A673 (cell line): ENCODE measurements at regions not wholly inside any gene's neighbourhood (a gene's known extent, or its start where the extent isn't known, plus 50 kb on each side); places are given as distances from the start of the nearest gene placed in this dataset.

Experiments used
- BruUV-seq: library from RNA; stranded (reverse); fragments of 400-500 nt; replicated peaks from 2 replicates; lab custom pipeline; 2021; lab: Mats Ljungman, UMichigan
- CTCF ChIA-PET: fragments of 300-600 bp; sonication (Branson Sonifier 250); formaldehyde crosslinking; loops from one replicate; lab custom pipeline; 2022; ENCODE audit warnings: antibody characterized with exemption; lab: Charles Lee
- POLR2A ChIA-PET: fragments of 300-600 bp; sonication (Branson Sonifier 250); formaldehyde crosslinking; loops from one replicate; lab custom pipeline; 2022; ENCODE audit warnings: antibody characterized with exemption; ENCODE audit not compliant: low non-redundant PET; lab: Charles Lee
- DNase-seq: peaks from one replicate; pipeline ENCODE4 v3.0.0-alpha.2; 2015; ENCODE audit warnings: low spot score
- H3K27ac ChIP-seq: fragments of 200-600 bp; sonication (generic); 2 replicates; pipeline ENCODE4 v1.5.1; 2016; ENCODE audit warnings: mixed run types, low read depth, mild to moderate bottlenecking, mixed read lengths, antibody characterized with exemption, low read length; ENCODE audit not compliant: poor library complexity, severe bottlenecking
- H3K27me3 ChIP-seq: fragments of 200-600 bp; sonication (generic); replicated peaks from 2 replicates; pipeline ENCODE4 v1.6.1; 2017; ENCODE audit warnings: mixed run types, low read depth, mild to moderate bottlenecking, mixed read lengths, antibody characterized with exemption, low read length; ENCODE audit not compliant: insufficient read depth, poor library complexity
- H3K36me3 ChIP-seq: fragments of 200-600 bp; sonication (generic); 2 replicates; pipeline ENCODE4 v1.6.1; 2016; ENCODE audit warnings: mixed run types, mild to moderate bottlenecking, mixed read lengths, antibody characterized with exemption, low read length; ENCODE audit not compliant: insufficient read depth, poor library complexity, severe bottlenecking
- H3K4me1 ChIP-seq: fragments of 200-600 bp; sonication (generic); 2 replicates; pipeline ENCODE4 v1.6.1; 2017; ENCODE audit warnings: mixed run types, mild to moderate bottlenecking, mixed read lengths, antibody characterized with exemption, low read length; ENCODE audit not compliant: insufficient read depth, poor library complexity, severe bottlenecking
- H3K4me3 ChIP-seq: fragments of 200-600 bp; sonication (generic); 2 replicates; pipeline ENCODE4 v1.5.1; 2016; ENCODE audit warnings: low read depth, mixed run types, mild to moderate bottlenecking, mixed read lengths, low read length; ENCODE audit not compliant: poor library complexity, severe bottlenecking
- H3K9me3 ChIP-seq: fragments of 200-600 bp; sonication (generic); 2 replicates; pipeline ENCODE4 v1.6.1; 2016; ENCODE audit warnings: mixed run types, low read depth, mild to moderate bottlenecking, mixed read lengths, antibody characterized with exemption, low read length; ENCODE audit not compliant: poor library complexity, severe bottlenecking
- EZH2 ChIP-seq: fragments of 200-600 bp; sonication (generic); IDR thresholded peaks from 2 replicates; pipeline ENCODE4 v1.6.1; 2017; ENCODE audit warnings: borderline replicate concordance, low read depth, mild to moderate bottlenecking, mixed read lengths, antibody characterized with exemption, low read length; ENCODE audit not compliant: poor library complexity, severe bottlenecking
- intact Hi-C: fragments of 100-400 bp; cut with micrococcal nuclease; formaldehyde crosslinking; loops from one replicate; pipeline ENCODE4 v1.10.0; 2022; ENCODE audit not compliant: unreplicated experiment
- TF ChIP-seq, protein P1 (sequence below): fragments of 300-800, 200-600 bp; sonication (generic); conservative IDR thresholded peaks from 2 replicates; pipeline ENCODE4 v1.5.1; 2017; ENCODE audit warnings: low read depth, mild to moderate bottlenecking, antibody characterized with exemption, low read length, moderate library complexity, mixed read lengths

DNA sequence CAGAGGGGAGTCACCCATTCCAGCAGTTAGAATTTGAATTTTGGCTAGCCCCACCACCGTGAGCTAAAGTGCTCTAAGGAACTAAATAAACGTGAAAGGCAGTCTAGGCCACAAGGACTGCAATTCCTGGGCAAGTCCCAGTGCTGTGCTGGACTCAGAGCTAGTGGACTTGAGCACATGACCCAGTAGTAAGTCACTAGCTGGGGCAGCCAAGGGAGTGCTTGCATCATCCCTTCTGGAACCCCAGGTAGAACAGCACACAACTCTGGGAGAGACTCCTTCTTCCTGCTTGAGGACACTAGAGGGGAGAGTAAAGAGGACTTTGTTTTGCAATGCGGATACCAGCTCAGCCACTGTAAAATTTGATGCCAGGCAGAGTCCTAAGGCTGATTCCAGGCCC lies 672.2 kb downstream of the CPS1 start:
- Histone ChIP-seq H3K36me3 (no peaks in the 10 kb centered on the region), H3K27me3 (no peaks in the 10 kb centered on the region), H3K4me1 (no peaks in the 10 kb centered on the region), H3K4me3 (no peak overlapping the region), H3K27ac (no peak overlapping the region), H3K9me3 (no peaks in the 10 kb centered on the region)
- TF ChIP-seq, protein P1, sequence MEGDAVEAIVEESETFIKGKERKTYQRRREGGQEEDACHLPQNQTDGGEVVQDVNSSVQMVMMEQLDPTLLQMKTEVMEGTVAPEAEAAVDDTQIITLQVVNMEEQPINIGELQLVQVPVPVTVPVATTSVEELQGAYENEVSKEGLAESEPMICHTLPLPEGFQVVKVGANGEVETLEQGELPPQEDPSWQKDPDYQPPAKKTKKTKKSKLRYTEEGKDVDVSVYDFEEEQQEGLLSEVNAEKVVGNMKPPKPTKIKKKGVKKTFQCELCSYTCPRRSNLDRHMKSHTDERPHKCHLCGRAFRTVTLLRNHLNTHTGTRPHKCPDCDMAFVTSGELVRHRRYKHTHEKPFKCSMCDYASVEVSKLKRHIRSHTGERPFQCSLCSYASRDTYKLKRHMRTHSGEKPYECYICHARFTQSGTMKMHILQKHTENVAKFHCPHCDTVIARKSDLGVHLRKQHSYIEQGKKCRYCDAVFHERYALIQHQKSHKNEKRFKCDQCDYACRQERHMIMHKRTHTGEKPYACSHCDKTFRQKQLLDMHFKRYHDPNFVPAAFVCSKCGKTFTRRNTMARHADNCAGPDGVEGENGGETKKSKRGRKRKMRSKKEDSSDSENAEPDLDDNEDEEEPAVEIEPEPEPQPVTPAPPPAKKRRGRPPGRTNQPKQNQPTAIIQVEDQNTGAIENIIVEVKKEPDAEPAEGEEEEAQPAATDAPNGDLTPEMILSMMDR: no peak
- TF ChIP-seq EZH2: no peak
- ChIA-PET CTCF (no interaction called here), POLR2A (no interaction called here)
- intact Hi-C loops: no loop called here
- DNase-seq: no peak
- no TSS peak for BruUV-seq

DNA sequence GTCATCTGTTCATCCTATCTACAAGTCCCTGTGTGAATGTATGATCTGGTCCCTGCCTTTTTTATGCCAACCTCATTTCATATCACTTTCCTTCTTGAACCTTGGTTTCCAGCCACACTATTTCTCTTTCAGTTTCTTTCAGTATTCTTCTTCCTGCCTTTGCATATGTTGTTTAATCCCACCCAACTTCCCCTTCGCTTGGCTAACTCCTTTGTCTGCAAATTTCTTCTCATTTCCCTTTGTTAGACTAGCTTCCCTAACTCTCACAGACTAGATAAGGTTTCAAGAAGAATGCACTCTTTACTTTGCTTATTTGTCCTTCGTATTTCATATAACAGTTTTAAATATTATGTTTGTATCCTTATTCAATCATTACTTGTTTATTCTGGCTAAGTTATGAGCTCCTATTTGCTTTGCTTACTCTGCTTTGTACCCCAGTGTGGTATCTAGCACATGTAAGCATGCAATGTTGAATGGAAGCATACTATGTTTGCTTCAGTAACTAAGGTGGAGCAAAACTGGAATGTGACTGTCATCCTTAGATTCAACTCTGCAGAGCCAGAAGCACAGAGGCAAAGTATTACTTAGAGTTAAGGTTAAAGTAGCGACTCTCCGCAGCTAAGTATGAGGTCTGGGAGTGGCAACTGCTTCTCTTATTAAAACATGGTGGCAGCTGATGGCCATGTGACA lies 681.3 kb downstream of the CPS1 start:
- ChIA-PET CTCF (no interaction called here), POLR2A (interaction anchor here (0.5 kb wide), 1 partner anchor 76 kb away, joined by 3 read pairs; no protein-coding TSS in a partner anchor)
- H3K4me1 ChIP-seq: no peaks in the 10 kb centered on the region
- BruUV-seq: no TSS peak
- H3K27ac ChIP-seq: no peak overlapping the region
- intact Hi-C loops: no loop called here
- H3K9me3 ChIP-seq: no peaks in the 10 kb centered on the region
- TF ChIP-seq, protein P1: no peak
- no peak for TF ChIP-seq EZH2
- no peak overlapping the region for H3K4me3 ChIP-seq
- no peaks in the 10 kb centered on the region for H3K27me3 ChIP-seq
- DNase-seq: no peak
- no peaks in the 10 kb centered on the region for H3K36me3 ChIP-seq

DNA sequence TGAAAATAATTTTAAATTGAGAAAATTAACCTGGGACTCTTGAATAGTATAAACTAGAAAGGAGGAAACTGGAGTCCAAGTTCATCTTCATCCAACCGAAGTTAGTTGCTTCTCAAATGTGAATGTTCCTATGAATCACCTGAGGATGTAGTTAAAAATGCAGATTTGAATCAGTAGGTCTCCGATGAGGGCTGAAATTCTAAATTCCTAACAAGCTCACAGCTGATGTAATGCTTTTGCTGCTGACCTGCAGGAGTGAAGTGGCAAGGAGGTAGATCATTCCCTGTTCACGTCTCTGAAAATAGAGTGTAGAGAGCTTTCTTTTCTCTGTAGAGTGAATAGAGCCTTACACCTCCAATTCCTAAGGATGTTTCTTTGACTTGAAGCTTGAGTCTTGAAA lies 685.5 kb downstream of the CPS1 start:
- ChIA-PET CTCF (no interaction called here), POLR2A (no interaction called here)
- no peak for DNase-seq
- intact Hi-C loops: no loop called here
- H3K36me3 ChIP-seq: no peaks in the 10 kb centered on the region
- H3K4me1 ChIP-seq: no peaks in the 10 kb centered on the region
- H3K4me3 ChIP-seq: no peak overlapping the region
- H3K9me3 ChIP-seq: no peaks in the 10 kb centered on the region
- BruUV-seq: no TSS peak
- H3K27ac ChIP-seq: no peak overlapping the region
- no peaks in the 10 kb centered on the region for H3K27me3 ChIP-seq
- TF ChIP-seq EZH2: no peak
- TF ChIP-seq, protein P1: no peak
